GM20431 (cell line): ENCODE measurements at regions not wholly inside any gene's neighbourhood (a gene's known extent, or its start where the extent isn't known, plus 50 kb on each side); places are given as distances from the start of the nearest gene placed in this dataset.

Experiments used
- in situ Hi-C: fragments of 300-500 bp; cut with MseI, MboI; formaldehyde crosslinking; loops from one replicate; pipeline ENCODE4 v1.15.0; 2020; ENCODE audit warnings: low sequenced_read_pairs; ENCODE audit not compliant: unreplicated experiment

GRCh38 chr17:77319211-77320043, 178.7 kb downstream of the SEC14L1 start:
- in situ Hi-C loops, result no loop called here

GRCh38 chr17:77320044-77320440, 179.3 kb downstream of the SEC14L1 start:
- in situ Hi-C loops, result no loop called here

- in situ Hi-C loops, result no loop called here
Observed at GRCh38 chr17:77320485-77321256, 179.9 kb downstream of the SEC14L1 start.

GRCh38 chr17:77321649-77322513, 181.1 kb downstream of the SEC14L1 start:
- in situ Hi-C loops, result no loop called here

GRCh38 chr17:77322514-77323412, 182.0 kb downstream of the SEC14L1 start:
- in situ Hi-C loops, result no loop called here

- in situ Hi-C loops, result no loop called here
Observed at GRCh38 chr17:77323413-77324171, 182.8 kb downstream of the SEC14L1 start.

GRCh38 chr17:77324227-77324626, 183.5 kb downstream of the SEC14L1 start:
- in situ Hi-C loops, result no loop called here

- in situ Hi-C loops, result no loop called here
Observed at GRCh38 chr17:77325577-77326075, 184.9 kb downstream of the SEC14L1 start.

GRCh38 chr17:77326076-77326591, 185.4 kb downstream of the SEC14L1 start:
- in situ Hi-C loops, result no loop called here

GRCh38 chr17:77326636-77327035, 185.9 kb downstream of the SEC14L1 start:
- in situ Hi-C loops, result no loop called here

GRCh38 chr17:77327181-77327565, 186.4 kb downstream of the SEC14L1 start:
- in situ Hi-C loops, result no loop called here

- in situ Hi-C loops, result no loop called here
Observed at GRCh38 chr17:77327566-77328464, 187.0 kb downstream of the SEC14L1 start.

GRCh38 chr17:77328823-77329740, 188.3 kb downstream of the SEC14L1 start:
- in situ Hi-C loops, result no loop called here

GRCh38 chr17:77329741-77330531, 189.2 kb downstream of the SEC14L1 start:
- in situ Hi-C loops, result no loop called here

- in situ Hi-C loops, result no loop called here
Observed at GRCh38 chr17:77330602-77331081, 189.9 kb downstream of the SEC14L1 start.
